H9 (cell line): ENCODE measurements at regions not wholly inside any gene's neighbourhood (a gene's known extent, or its start where the extent isn't known, plus 50 kb on each side); places are given as distances from the start of the nearest gene placed in this dataset.

Source experiments
- DNase-seq: peaks from one replicate; pipeline ENCODE4 v3.0.0-alpha.2; 2017
- H2AFZ ChIP-seq: one replicate; pipeline ENCODE4 v1.6.1; 2013; ENCODE audit warnings: mild to moderate bottlenecking, low read length, control low read depth, moderate library complexity
- H2AK5ac ChIP-seq: 2 replicates; pipeline ENCODE4 v1.6.1; 2013; ENCODE audit warnings: low read length, control low read depth, mixed read lengths; ENCODE audit not compliant: insufficient read length
- H2BK120ac ChIP-seq: one replicate; pipeline ENCODE4 v1.6.1; 2013; ENCODE audit warnings: low read depth, mild to moderate bottlenecking, low read length, control low read depth, inconsistent platforms; ENCODE audit not compliant: poor library complexity, severe bottlenecking
- H2BK12ac ChIP-seq: 2 replicates; pipeline ENCODE4 v1.6.1; 2013; ENCODE audit warnings: low read length, control low read depth, mixed read lengths, low read depth; ENCODE audit not compliant: insufficient read length
- H2BK15ac ChIP-seq: 2 replicates; pipeline ENCODE4 v1.6.1; 2013; ENCODE audit warnings: low read depth, low read length, control low read depth
- H2BK20ac ChIP-seq: one replicate; pipeline ENCODE4 v1.6.1; 2013; ENCODE audit warnings: low read depth, mild to moderate bottlenecking, low read length, control low read depth, inconsistent platforms; ENCODE audit not compliant: poor library complexity, severe bottlenecking
- H2BK5ac ChIP-seq: 2 replicates; pipeline ENCODE4 v1.6.1; 2013; ENCODE audit warnings: low read length, control low read depth, mixed read lengths; ENCODE audit not compliant: insufficient read length
- H3K14ac ChIP-seq: 2 replicates; pipeline ENCODE4 v1.6.1; 2013; ENCODE audit warnings: low read length, control low read depth; ENCODE audit not compliant: insufficient read depth
- H3K18ac ChIP-seq: 2 replicates; pipeline ENCODE4 v1.6.1; 2013; ENCODE audit warnings: low read depth, mild to moderate bottlenecking, mixed read lengths, low read length, control low read depth; ENCODE audit not compliant: insufficient read length
- H3K23ac ChIP-seq: 2 replicates; pipeline ENCODE4 v1.6.1; 2013; ENCODE audit warnings: low read length, control low read depth, mixed read lengths, low read depth; ENCODE audit not compliant: insufficient read length
- H3K23me2 ChIP-seq: 2 replicates; pipeline ENCODE4 v1.6.1; 2013; ENCODE audit warnings: low read depth, mild to moderate bottlenecking, mixed read lengths, low read length, control low read depth; ENCODE audit not compliant: insufficient read length, poor library complexity, severe bottlenecking
- H3K27ac ChIP-seq: 2 replicates; pipeline ENCODE4 v1.5.1; 2013; ENCODE audit warnings: low read length, control low read depth, mixed read lengths, low read depth; ENCODE audit not compliant: insufficient read length
- H3K27me3 ChIP-seq: 2 replicates; pipeline ENCODE4 v1.6.1; 2013; ENCODE audit warnings: low read length, control low read depth, inconsistent platforms; ENCODE audit not compliant: insufficient read depth
- H3K4ac ChIP-seq: 2 replicates; pipeline ENCODE4 v1.6.1; 2013; ENCODE audit warnings: low read depth, mild to moderate bottlenecking, control low read depth, inconsistent platforms, low read length, moderate library complexity
- H3K4me1 ChIP-seq: 2 replicates; pipeline ENCODE4 v1.6.1; 2013; ENCODE audit warnings: low read length, control low read depth, inconsistent platforms; ENCODE audit not compliant: insufficient read depth
- H3K4me2 ChIP-seq: 2 replicates; pipeline ENCODE4 v1.6.1; 2013; ENCODE audit warnings: low read length, control low read depth, mixed read lengths; ENCODE audit not compliant: insufficient read length, insufficient read depth
- H3K56ac ChIP-seq: 2 replicates; pipeline ENCODE4 v1.6.1; 2013; ENCODE audit warnings: low read depth, mild to moderate bottlenecking, mixed read lengths, low read length, control low read depth; ENCODE audit not compliant: insufficient read length
- H3K79me1 ChIP-seq: 2 replicates; pipeline ENCODE4 v1.6.1; 2013; ENCODE audit warnings: low read depth, mild to moderate bottlenecking, moderate library complexity, low read length, control low read depth, inconsistent platforms; ENCODE audit not compliant: insufficient read depth, poor library complexity, severe bottlenecking
- H3K79me2 ChIP-seq: 2 replicates; pipeline ENCODE4 v1.6.1; 2013; ENCODE audit warnings: low read length, control low read depth, inconsistent platforms; ENCODE audit not compliant: insufficient read depth
- H3K9ac ChIP-seq: 2 replicates; pipeline ENCODE4 v1.6.1; 2013; ENCODE audit warnings: low read length, control low read depth, mixed read lengths; ENCODE audit not compliant: insufficient read length; ENCODE audit errors: extremely low read depth
- H3K9me3 ChIP-seq: one replicate; pipeline ENCODE4 v1.6.1; 2013; ENCODE audit warnings: low read depth, low read length, inconsistent platforms; ENCODE audit not compliant: control insufficient read depth
- H3T11ph ChIP-seq: one replicate; pipeline ENCODE4 v1.6.1; 2013; ENCODE audit warnings: mild to moderate bottlenecking, low read length, control low read depth, inconsistent platforms
- H4K20me1 ChIP-seq: one replicate; pipeline ENCODE4 v1.6.1; 2013; ENCODE audit not compliant: control insufficient read depth, insufficient read length, insufficient read depth
- H4K5ac ChIP-seq: 2 replicates; pipeline ENCODE4 v1.6.1; 2013; ENCODE audit warnings: low read depth, mild to moderate bottlenecking, mixed read lengths, low read length, control low read depth; ENCODE audit not compliant: insufficient read length
- H4K8ac ChIP-seq: replicated peaks from 2 replicates; pipeline ENCODE4 v1.6.1; 2013; ENCODE audit warnings: low read length, control low read depth, mixed read lengths, low read depth; ENCODE audit not compliant: insufficient read length
- H4K91ac ChIP-seq: 2 replicates; pipeline ENCODE4 v1.6.1; 2013; ENCODE audit warnings: low read depth, mild to moderate bottlenecking, moderate library complexity, mixed read lengths, low read length, control low read depth; ENCODE audit not compliant: insufficient read length
- H3K27ac Mint-ChIP-seq, 3 experiments: 2 replicates in 2 of 3; 3 replicates in 1 of 3; pipeline ENCODE4 v1.8.0; 2020 to 2021; ENCODE audit warnings: mixed read lengths in 3 of 3, mild to moderate bottlenecking in 1 of 3, moderate library complexity in 1 of 3
- H3K27me3 Mint-ChIP-seq: 2 replicates; pipeline ENCODE4 v1.8.0; 2021; ENCODE audit warnings: low read depth, mild to moderate bottlenecking, moderate library complexity, mixed read lengths
- H3K36me3 Mint-ChIP-seq, 3 experiments: 2 replicates in 2 of 3; 3 replicates in 1 of 3; pipeline ENCODE4 v1.8.0; 2020 to 2021; ENCODE audit warnings: low read depth in 3 of 3, mixed read lengths in 3 of 3; ENCODE audit not compliant: insufficient read depth in 1 of 3
- H3K4me1 Mint-ChIP-seq, 2 experiments: 2 replicates each; pipeline ENCODE4 v1.8.0; 2020; ENCODE audit warnings: mixed read lengths in 2 of 2
- H3K4me3 Mint-ChIP-seq, 2 experiments: 2 replicates in 1 of 2; 3 replicates in 1 of 2; pipeline ENCODE4 v1.8.0; 2020 to 2021; ENCODE audit warnings: mild to moderate bottlenecking in 2 of 2, mixed read lengths in 2 of 2, moderate library complexity in 1 of 2
- H3K9me3 Mint-ChIP-seq, 2 experiments: 2 replicates in 1 of 2; 3 replicates in 1 of 2; pipeline ENCODE4 v1.8.0; 2020; ENCODE audit warnings: mild to moderate bottlenecking in 2 of 2, mixed read lengths in 2 of 2, moderate library complexity in 1 of 2
- CTCF ChIP-seq: fragments of 200-600 bp; sonication (generic); conservative IDR thresholded peaks from 3 replicates; pipeline ENCODE4 v1.8.0; 2021; ENCODE audit warnings: antibody characterized with exemption, mild to moderate bottlenecking

GRCh38 chr3:147185781-147186180 lies 220.6 kb downstream of the ZIC4 start:
- Histone ChIP-seq H4K5ac (no peak overlapping the region), H4K91ac (no peak overlapping the region), H2AFZ (no peak overlapping the region), H2BK12ac (no peak overlapping the region), H3K27ac (no peak overlapping the region), H2AK5ac (no peak overlapping the region), H3K4me1 (no peaks in the 10 kb centered on the region), H3K23ac (no peak overlapping the region), H3K14ac (no peak overlapping the region), H3K9me3 (no peaks in the 10 kb centered on the region), H3K27me3 (no peaks in the 10 kb centered on the region), H3K4ac (no peak overlapping the region), H3K56ac (no peak overlapping the region), H2BK120ac (no peak overlapping the region), H3K18ac (no peak overlapping the region), H3K4me2 (no peak overlapping the region), H4K20me1 (no peaks in the 10 kb centered on the region), H3T11ph (no peak overlapping the region), H4K8ac (no peak overlapping the region), H2BK20ac (no peak overlapping the region), H3K9ac (no peak overlapping the region), H3K23me2 (no peaks in the 10 kb centered on the region), H3K79me2 (no peaks in the 10 kb centered on the region), H2BK5ac (no peak overlapping the region), H2BK15ac (no peak overlapping the region), H3K79me1 (no peaks in the 10 kb centered on the region)
- no peaks in the 10 kb centered on the region; a peak in 1 of 5 replicates for H3K9me3 Mint-ChIP-seq
- H3K36me3 Mint-ChIP-seq, result no peaks in the 10 kb centered on the region
- DNase-seq, result no peak
- no peak overlapping the region for H3K27ac Mint-ChIP-seq
- H3K4me1 Mint-ChIP-seq, result no peaks in the 10 kb centered on the region
- no peak for TF ChIP-seq CTCF
- H3K27me3 Mint-ChIP-seq, result no peaks in the 10 kb centered on the region
- no peak overlapping the region for H3K4me3 Mint-ChIP-seq
